Ureter (tissue), 1 donor: ENCODE measurements at regions not wholly inside any gene's neighbourhood (a gene's known extent, or its start where the extent isn't known, plus 50 kb on each side); places are given as distances from the start of the nearest gene placed in this dataset.

Source experiments
- DNase-seq: peaks from one replicate; pipeline ENCODE4 v3.0.0-alpha.2; 2020; ENCODE audit warnings: low spot score
- donor health status: DM: yes; HTN: yes; CAD: no.

- DNase-seq, result no peak
Observed at GRCh38 chr12:107277855-107278254, 184.5 kb upstream of the CRY1 start.

GRCh38 chr12:107282628-107283027 lies 189.3 kb upstream of the CRY1 start:
- DNase-seq, result no peak

GRCh38 chr12:107283652-107284051 lies 190.3 kb upstream of the CRY1 start:
- DNase-seq, result no peak

- no peak for DNase-seq
Observed at GRCh38 chr12:107284692-107285091, 191.3 kb upstream of the CRY1 start.

GRCh38 chr12:107287436-107288413 lies 194.4 kb upstream of the CRY1 start:
- no peak for DNase-seq

GRCh38 chr12:107288414-107289127 lies 195.2 kb upstream of the CRY1 start:
- no peak for DNase-seq

- DNase-seq, result no peak
Observed at GRCh38 chr12:107291018-107291417, 197.7 kb upstream of the CRY1 start.

- DNase-seq, result no peak
Observed at GRCh38 chr12:107296681-107297089, 203.3 kb upstream of the CRY1 start.

- DNase-seq, result no peak
Observed at GRCh38 chr12:107302649-107303341, 209.4 kb upstream of the CRY1 start.

- no peak for DNase-seq
Observed at GRCh38 chr12:107304588-107305532, 211.5 kb upstream of the CRY1 start.

GRCh38 chr12:107306141-107306659 lies 212.9 kb upstream of the CRY1 start:
- DNase-seq, result no peak

GRCh38 chr12:107308310-107308709 lies 215.0 kb upstream of the CRY1 start:
- DNase-seq, result no peak

GRCh38 chr12:107309020-107309419 lies 215.7 kb upstream of the CRY1 start:
- DNase-seq, result peak; percentile 53

- DNase-seq, result no peak
Observed at GRCh38 chr12:107310621-107311020, 217.3 kb upstream of the CRY1 start.

GRCh38 chr12:107311682-107312081 lies 218.3 kb upstream of the CRY1 start:
- no peak for DNase-seq

- peak; percentile 88 for DNase-seq
Observed at GRCh38 chr12:107317751-107318555, 224.6 kb upstream of the CRY1 start.

GRCh38 chr12:107318556-107318805 lies 225.1 kb upstream of the CRY1 start:
- no peak for DNase-seq

- DNase-seq, result no peak
Observed at GRCh38 chr12:107318806-107319532, 225.6 kb upstream of the CRY1 start.

GRCh38 chr12:107319533-107320032 lies 226.2 kb upstream of the CRY1 start:
- DNase-seq, result no peak
